MM.1S (cell line): ENCODE measurements at regions not wholly inside any gene's neighbourhood (a gene's known extent, or its start where the extent isn't known, plus 50 kb on each side); places are given as distances from the start of the nearest gene placed in this dataset.

Experiments
- EZH2phosphoT487 ChIP-seq: fragments of 300-600 bp; sonication (generic); IDR thresholded peaks from 2 replicates; pipeline ENCODE4 v1.6.1; 2018; ENCODE audit warnings: antibody characterized with exemption, low read length
- TF ChIP-seq, protein P1 (sequence below): fragments of 300-600 bp; sonication (generic); IDR thresholded peaks from 2 replicates; pipeline ENCODE4 v1.5.1; 2016; ENCODE audit warnings: antibody characterized with exemption, low read length, mixed read lengths

DNA sequence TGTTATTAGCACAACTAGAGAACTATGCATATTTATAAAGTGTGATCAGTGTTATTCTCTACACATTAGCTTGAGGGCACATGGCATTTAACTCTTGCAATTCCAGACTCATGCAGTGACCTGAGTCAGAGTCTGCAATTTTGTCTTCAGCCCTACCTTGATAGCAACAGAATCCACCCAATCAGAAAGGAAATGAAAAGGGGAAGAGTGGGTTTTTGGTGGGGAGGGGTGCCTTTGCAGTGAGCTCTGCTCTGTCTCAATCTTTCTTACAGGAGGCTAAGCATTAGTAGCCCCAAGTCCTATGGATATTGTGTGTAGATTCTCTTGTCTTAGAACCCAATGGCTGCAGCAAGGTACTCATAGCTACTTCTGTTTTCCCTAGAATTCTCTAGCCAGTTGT lies 489.2 kb downstream of the DHX35 start:
- TF ChIP-seq, protein P1, sequence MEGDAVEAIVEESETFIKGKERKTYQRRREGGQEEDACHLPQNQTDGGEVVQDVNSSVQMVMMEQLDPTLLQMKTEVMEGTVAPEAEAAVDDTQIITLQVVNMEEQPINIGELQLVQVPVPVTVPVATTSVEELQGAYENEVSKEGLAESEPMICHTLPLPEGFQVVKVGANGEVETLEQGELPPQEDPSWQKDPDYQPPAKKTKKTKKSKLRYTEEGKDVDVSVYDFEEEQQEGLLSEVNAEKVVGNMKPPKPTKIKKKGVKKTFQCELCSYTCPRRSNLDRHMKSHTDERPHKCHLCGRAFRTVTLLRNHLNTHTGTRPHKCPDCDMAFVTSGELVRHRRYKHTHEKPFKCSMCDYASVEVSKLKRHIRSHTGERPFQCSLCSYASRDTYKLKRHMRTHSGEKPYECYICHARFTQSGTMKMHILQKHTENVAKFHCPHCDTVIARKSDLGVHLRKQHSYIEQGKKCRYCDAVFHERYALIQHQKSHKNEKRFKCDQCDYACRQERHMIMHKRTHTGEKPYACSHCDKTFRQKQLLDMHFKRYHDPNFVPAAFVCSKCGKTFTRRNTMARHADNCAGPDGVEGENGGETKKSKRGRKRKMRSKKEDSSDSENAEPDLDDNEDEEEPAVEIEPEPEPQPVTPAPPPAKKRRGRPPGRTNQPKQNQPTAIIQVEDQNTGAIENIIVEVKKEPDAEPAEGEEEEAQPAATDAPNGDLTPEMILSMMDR: no peak
- no peak for TF ChIP-seq EZH2phosphoT487
